ENCODE measurements at regions not wholly inside any gene's neighbourhood (a gene's known extent, or its start where the extent isn't known, plus 50 kb on each side); places are given as distances from the start of the nearest gene placed in this dataset.

- 64 to 70% (median 67%) methylated on average over 2 of the region's 2 CpGs for WGBS, 3 donors
- intact Hi-C loops (cut with DNase I), result no loop called here
These were observed 1480.5 kb upstream of the IGFBP7 start for GRCh38 chr4:58590722-58591121.

DNA sequence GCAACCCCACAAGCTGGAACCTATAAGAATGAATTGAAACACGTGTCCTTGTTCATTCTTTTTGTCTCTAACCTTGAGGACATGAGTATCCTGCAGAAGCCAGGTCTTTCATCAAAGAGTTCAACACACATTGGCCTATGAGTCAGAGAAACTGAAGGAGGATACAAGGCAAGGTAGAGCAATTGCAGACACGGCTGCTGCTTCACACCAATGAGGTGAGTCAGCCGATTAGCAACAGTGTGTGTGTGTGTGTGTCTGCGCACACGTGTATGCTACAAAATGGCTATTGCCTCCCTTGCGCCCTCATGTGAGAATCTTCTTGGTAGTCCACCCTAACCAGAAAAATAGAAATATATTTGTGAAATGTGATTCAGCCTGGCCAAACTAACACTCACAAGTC is 1477.7 kb upstream of the IGFBP7 start:
- H3K9me3 ChIP-seq, result no peaks in the 10 kb centered on the region
- H3K27ac ChIP-seq, result no peak overlapping the region
- TF ChIP-seq, protein P1, sequence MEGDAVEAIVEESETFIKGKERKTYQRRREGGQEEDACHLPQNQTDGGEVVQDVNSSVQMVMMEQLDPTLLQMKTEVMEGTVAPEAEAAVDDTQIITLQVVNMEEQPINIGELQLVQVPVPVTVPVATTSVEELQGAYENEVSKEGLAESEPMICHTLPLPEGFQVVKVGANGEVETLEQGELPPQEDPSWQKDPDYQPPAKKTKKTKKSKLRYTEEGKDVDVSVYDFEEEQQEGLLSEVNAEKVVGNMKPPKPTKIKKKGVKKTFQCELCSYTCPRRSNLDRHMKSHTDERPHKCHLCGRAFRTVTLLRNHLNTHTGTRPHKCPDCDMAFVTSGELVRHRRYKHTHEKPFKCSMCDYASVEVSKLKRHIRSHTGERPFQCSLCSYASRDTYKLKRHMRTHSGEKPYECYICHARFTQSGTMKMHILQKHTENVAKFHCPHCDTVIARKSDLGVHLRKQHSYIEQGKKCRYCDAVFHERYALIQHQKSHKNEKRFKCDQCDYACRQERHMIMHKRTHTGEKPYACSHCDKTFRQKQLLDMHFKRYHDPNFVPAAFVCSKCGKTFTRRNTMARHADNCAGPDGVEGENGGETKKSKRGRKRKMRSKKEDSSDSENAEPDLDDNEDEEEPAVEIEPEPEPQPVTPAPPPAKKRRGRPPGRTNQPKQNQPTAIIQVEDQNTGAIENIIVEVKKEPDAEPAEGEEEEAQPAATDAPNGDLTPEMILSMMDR (IDR thresholded peaks at IDR 0.05), result no peak
- no peak for TF ChIP-seq EP300 (IDR thresholded peaks at IDR 0.05)
- no peak for TF ChIP-seq POLR2A (IDR thresholded peaks at IDR 0.05)
- intact Hi-C loops (cut with DNase I), result no loop called here
- H3K36me3 ChIP-seq, result no peaks in the 10 kb centered on the region
- WGBS, 3 donors, result 82 to 85% (median 83%) methylated on average over 6 of the region's 6 CpGs
- no peaks in the 10 kb centered on the region for H3K27me3 ChIP-seq
- no peaks in the 10 kb centered on the region for H3K4me1 ChIP-seq (ENCODE audit: insufficient read depth)
- no peak overlapping the region for H3K4me3 ChIP-seq
- no peak for DNase-seq

More at GRCh38 chr4:58590722-58591121, 1480.5 kb upstream of the IGFBP7 start:
- no peaks in the 10 kb centered on the region for H3K4me1 ChIP-seq (ENCODE audit: insufficient read depth)
- DNase-seq, result no peak
- H3K27ac ChIP-seq, result no peak overlapping the region
- no peaks in the 10 kb centered on the region for H3K27me3 ChIP-seq
- TF ChIP-seq, protein P1 (IDR thresholded peaks at IDR 0.05), result no peak
- no peak for TF ChIP-seq POLR2A (IDR thresholded peaks at IDR 0.05)
- TF ChIP-seq EP300 (IDR thresholded peaks at IDR 0.05), result no peak
- no peaks in the 10 kb centered on the region for H3K9me3 ChIP-seq
- no peak overlapping the region for H3K4me3 ChIP-seq
- no peaks in the 10 kb centered on the region for H3K36me3 ChIP-seq

GRCh38 chr4:58566260-58566659 is 1456.1 kb upstream of the IGFBP7 start:
- Histone ChIP-seq H3K4me1 (ENCODE audit: insufficient read depth) (no peaks in the 10 kb centered on the region), H3K36me3 (no peaks in the 10 kb centered on the region), H3K9me3 (no peaks in the 10 kb centered on the region), H3K4me3 (no peak overlapping the region), H3K27ac (no peak overlapping the region), H3K27me3 (no peaks in the 10 kb centered on the region)
- no peak for DNase-seq
- intact Hi-C loops (cut with DNase I), result no loop called here
- TF ChIP-seq POLR2A (IDR thresholded peaks at IDR 0.05) (no peak), EP300 (IDR thresholded peaks at IDR 0.05) (no peak)
- TF ChIP-seq, protein P1 (IDR thresholded peaks at IDR 0.05), result no peak
- WGBS, 3 donors, result 22 to 25% (median 24%) methylated on average over 1 of the region's 1 CpG

DNA sequence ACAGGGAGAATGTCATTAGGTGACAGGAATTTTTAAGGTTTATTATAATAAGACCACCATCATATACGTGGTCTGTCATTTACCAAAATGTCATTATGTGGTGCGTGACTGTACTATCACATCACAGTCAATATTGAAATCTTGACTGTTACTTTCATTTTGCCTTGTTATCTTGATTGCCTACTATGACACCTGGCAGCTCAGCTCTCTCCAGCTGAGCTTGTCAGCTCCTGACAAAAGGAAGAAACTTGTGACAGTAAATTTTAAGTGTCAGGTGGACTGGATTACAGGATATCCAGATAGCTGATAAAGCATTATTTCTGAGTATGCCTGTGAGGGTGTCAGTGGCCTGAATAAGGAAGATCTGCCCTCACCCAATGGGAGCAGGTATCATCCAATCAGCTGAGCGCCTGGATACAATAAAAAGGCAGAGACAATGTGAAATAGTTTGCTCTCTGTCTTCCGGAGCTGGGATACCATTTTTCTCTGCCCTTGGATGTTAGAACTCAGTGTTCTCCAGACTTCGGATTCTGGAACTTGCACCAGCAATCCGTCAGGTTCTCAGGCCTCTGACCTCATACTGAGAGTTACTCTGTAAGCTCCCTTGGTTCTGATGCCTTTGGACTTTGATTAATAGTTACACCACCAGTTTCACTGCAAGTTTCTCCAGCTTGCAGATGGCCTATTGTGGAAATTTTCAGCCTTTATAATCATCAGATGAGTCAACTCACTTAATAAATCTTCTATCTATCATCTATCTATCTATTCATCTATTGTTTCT is 1454.7 kb upstream of the IGFBP7 start:
- Histone ChIP-seq H3K36me3 (no peaks in the 10 kb centered on the region), H3K9me3 (no peaks in the 10 kb centered on the region), H3K27me3 (no peaks in the 10 kb centered on the region), H3K4me3 (no peak overlapping the region), H3K27ac (no peak overlapping the region), H3K4me1 (ENCODE audit: insufficient read depth) (no peaks in the 10 kb centered on the region)
- intact Hi-C loops (cut with DNase I), result no loop called here
- WGBS, 3 donors, result 83 to 87% (median 86%) methylated on average over 6 of the region's 6 CpGs
- no peak for DNase-seq
- TF ChIP-seq EP300 (IDR thresholded peaks at IDR 0.05), result no peak
- no peak for TF ChIP-seq POLR2A (IDR thresholded peaks at IDR 0.05)
- TF ChIP-seq, protein P1 (IDR thresholded peaks at IDR 0.05), result no peak
